ENCODE measurements at regions not wholly inside any gene's neighbourhood (a gene's known extent, or its start where the extent isn't known, plus 50 kb on each side); places are given as distances from the start of the nearest gene placed in this dataset.
"Not testable (repeated sequence)": the region's sequence is repeated elsewhere in the genome, so short reads cannot be mapped to it uniquely, and the experiment has no call there.

DNA sequence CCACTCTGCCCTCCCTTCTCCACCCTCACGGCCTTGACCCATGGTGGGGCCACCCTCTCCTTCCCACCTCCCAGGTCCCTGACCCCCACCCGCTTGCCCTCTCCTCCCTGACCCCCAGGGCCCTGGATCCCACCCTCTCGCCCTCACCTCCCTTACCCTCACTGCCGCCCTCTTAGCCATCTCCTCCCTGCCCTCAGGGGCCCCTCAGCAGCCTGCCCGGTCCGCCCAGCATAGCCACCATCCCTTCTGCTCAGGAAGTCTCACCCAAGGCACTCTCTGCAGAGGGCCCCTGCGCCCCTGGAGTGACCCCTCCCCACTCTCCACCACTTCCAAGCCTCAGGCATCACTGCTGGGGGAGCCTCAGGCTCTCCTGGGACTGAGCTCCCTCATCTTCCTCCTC, 66.3 kb downstream of the MRPL36 start:
- no peaks in the 10 kb centered on the region for H3K4me1 ChIP-seq (ENCODE audit: low read depth)
- TF ChIP-seq, protein P1, sequence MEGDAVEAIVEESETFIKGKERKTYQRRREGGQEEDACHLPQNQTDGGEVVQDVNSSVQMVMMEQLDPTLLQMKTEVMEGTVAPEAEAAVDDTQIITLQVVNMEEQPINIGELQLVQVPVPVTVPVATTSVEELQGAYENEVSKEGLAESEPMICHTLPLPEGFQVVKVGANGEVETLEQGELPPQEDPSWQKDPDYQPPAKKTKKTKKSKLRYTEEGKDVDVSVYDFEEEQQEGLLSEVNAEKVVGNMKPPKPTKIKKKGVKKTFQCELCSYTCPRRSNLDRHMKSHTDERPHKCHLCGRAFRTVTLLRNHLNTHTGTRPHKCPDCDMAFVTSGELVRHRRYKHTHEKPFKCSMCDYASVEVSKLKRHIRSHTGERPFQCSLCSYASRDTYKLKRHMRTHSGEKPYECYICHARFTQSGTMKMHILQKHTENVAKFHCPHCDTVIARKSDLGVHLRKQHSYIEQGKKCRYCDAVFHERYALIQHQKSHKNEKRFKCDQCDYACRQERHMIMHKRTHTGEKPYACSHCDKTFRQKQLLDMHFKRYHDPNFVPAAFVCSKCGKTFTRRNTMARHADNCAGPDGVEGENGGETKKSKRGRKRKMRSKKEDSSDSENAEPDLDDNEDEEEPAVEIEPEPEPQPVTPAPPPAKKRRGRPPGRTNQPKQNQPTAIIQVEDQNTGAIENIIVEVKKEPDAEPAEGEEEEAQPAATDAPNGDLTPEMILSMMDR (IDR thresholded peaks at IDR 0.05; ENCODE audit: low read depth, low read length), result no peak
- no peak overlapping the region for H3K4me3 ChIP-seq
- H3K27me3 ChIP-seq, result no peaks in the 10 kb centered on the region
- no peak for DNase-seq (ENCODE audit: low read depth in 1 of 2, low spot score in 1 of 2)
- no peaks in the 10 kb centered on the region for H3K9me3 ChIP-seq (ENCODE audit: low read depth)
- no peaks in the 10 kb centered on the region for H3K36me3 ChIP-seq
- H3K27ac ChIP-seq, result no peak overlapping the region

DNA sequence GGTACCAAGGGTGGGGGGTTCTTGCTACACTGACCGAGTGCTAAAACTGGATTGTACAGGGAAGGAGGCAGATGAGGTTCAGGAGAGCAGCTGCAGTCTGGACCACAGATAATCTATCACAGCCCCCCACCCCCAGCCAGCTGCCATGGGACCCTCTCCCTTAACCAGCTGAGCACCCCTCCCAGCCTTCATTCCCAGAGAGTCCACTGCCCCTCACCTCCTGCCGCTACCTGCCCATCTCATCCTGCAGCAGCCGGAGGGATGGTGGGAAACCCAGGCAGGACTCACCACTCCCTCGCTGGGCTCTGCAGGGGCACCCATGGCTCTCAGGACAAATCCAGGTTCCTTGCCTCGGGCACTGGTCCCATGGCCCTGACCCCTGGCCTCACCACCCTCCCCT, 66.7 kb downstream of the MRPL36 start:
- no peaks in the 10 kb centered on the region for H3K4me1 ChIP-seq (ENCODE audit: low read depth)
- no peaks in the 10 kb centered on the region for H3K27me3 ChIP-seq
- TF ChIP-seq, protein P1 (IDR thresholded peaks at IDR 0.05; ENCODE audit: low read depth, low read length), result no peak
- no peak overlapping the region for H3K4me3 ChIP-seq
- no peaks in the 10 kb centered on the region for H3K9me3 ChIP-seq (ENCODE audit: low read depth)
- DNase-seq (ENCODE audit: low read depth in 1 of 2, low spot score in 1 of 2), result no peak
- no peak overlapping the region for H3K27ac ChIP-seq
- H3K36me3 ChIP-seq, result no peaks in the 10 kb centered on the region

DNA sequence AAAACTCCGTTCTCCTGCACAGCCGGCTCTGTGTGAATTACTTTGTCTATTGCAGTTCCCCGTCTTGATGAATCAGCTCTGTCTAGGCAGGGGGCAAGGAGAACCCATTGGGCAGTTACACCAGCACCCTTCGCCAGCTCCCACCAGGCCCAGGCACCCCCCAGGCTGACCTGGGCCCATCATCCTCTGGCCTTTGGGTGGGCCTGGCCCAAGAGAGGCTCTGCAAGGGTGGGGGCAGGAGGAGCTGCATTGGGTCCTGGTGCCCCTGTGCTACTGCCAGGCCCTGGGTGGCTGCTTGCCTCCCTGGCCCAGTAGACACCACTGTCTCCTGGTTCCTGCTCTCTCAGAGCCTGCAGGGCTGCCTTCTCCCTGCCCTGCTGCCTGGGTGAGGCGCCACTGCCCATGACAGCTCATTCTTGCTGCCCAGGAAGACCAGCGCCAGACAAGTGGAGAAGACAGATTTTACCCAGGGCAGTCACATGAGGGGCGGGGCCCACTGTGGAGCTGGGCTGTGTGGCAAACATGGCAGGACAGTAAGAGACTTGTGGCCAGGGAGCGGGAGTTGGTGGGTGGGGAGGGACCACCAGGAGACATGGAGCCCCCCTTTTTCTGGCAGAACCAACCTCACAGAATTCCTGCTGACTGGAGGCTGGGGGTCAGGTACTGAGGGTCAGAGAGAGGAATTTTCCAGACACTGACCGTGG, 67.2 kb downstream of the MRPL36 start:
- Histone ChIP-seq H3K4me1 (ENCODE audit: low read depth) (no peaks in the 10 kb centered on the region), H3K4me3 (no peak overlapping the region), H3K27ac (no peak overlapping the region), H3K36me3 (no peaks in the 10 kb centered on the region), H3K27me3 (no peaks in the 10 kb centered on the region), H3K9me3 (ENCODE audit: low read depth) (no peaks in the 10 kb centered on the region)
- TF ChIP-seq, protein P1 (IDR thresholded peaks at IDR 0.05; ENCODE audit: low read depth, low read length), result no peak
- DNase-seq (ENCODE audit: low read depth in 1 of 2, low spot score in 1 of 2), result no peak

DNA sequence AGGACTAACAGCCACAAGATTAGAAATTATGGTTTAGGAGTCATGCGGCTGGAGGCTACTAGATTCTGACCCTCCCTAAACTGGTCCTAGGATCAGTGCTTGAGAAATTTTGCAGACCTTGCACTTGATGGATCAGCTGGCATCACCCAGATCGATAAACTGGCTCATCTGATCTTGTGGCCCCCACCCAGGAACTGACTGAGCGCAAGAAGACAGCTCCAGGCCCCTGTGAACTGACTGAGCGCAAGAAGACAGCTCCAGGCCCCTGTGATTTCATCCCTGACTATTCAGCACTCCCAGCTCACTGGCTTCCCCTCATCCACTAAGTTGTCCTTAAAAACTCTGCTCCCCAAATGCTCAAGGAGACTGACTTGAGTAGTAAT, 67.8 kb downstream of the MRPL36 start:
- not testable (repeated sequence) for H3K9me3 ChIP-seq (ENCODE audit: low read depth); H3K4me3 ChIP-seq; H3K36me3 ChIP-seq; H3K27me3 ChIP-seq; H3K27ac ChIP-seq; H3K4me1 ChIP-seq (ENCODE audit: low read depth); DNase-seq (ENCODE audit: low read depth in 1 of 2, low spot score in 1 of 2)

DNA sequence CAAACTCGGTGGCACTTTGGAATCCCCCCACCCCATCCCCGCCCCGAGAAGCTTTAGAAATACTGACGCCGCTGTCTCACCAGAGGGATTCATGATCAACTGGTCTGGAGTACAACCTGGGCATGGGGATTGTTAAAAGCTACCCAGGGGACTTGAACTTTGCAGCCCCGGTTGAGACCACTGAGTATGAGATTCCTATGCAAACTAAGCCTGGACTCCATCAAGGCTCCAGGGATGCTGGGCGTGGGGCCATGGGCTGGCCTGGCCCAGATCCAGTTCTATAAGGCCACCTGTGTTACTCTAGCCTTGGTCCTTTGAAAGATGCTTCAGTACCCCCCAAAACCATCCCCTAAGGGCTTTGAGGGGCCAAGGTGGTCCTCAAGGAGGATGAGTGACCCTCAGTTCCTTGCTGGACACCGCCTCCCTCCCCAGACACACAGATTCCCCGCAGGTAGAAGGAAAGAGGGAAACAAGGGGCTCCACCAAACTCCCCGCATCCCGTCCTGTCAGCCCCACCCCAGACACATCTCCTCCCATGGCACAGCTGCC, 68.5 kb downstream of the MRPL36 start:
- no peaks in the 10 kb centered on the region for H3K4me1 ChIP-seq (ENCODE audit: low read depth)
- no peaks in the 10 kb centered on the region for H3K9me3 ChIP-seq (ENCODE audit: low read depth)
- H3K27me3 ChIP-seq, result no peaks in the 10 kb centered on the region
- H3K4me3 ChIP-seq, result no peak overlapping the region
- no peak for DNase-seq (ENCODE audit: low read depth in 1 of 2, low spot score in 1 of 2)
- no peak overlapping the region for H3K27ac ChIP-seq
- no peaks in the 10 kb centered on the region for H3K36me3 ChIP-seq
- TF ChIP-seq, protein P1 (IDR thresholded peaks at IDR 0.05; ENCODE audit: low read depth, low read length), result no peak

DNA sequence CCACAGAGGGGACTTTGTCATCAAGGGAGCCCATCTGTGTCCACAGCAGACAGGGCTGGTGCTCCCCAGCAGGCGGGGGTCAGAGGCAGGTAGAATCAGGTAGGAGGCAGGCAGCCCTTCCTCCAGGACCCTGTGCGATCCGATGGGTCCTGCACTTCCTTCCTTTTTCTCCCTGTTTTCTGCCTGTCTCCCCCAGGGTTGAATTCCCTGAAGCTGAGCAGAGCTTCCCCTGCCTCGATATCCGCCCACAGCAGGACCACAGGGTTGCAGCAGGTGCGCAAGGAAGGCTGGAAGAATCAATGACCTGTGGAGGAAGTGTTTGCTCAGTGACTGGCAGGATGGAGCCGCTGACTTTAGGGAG, 69.2 kb downstream of the MRPL36 start:
- no peak for DNase-seq (ENCODE audit: low read depth in 1 of 2, low spot score in 1 of 2)

More for the DNA sequence above, 69.2 kb downstream of the MRPL36 start:
- TF ChIP-seq, protein P1 (IDR thresholded peaks at IDR 0.05; ENCODE audit: low read depth, low read length), result no peak
- Histone ChIP-seq H3K4me1 (ENCODE audit: low read depth) (no peaks in the 10 kb centered on the region), H3K36me3 (no peaks in the 10 kb centered on the region), H3K27me3 (no peaks in the 10 kb centered on the region), H3K9me3 (ENCODE audit: low read depth) (no peaks in the 10 kb centered on the region), H3K27ac (no peak overlapping the region), H3K4me3 (no peak overlapping the region)

All from cardiac muscle cell (in vitro differentiated cells and primary cell).